ENCODE measurements at regions not wholly inside any gene's neighbourhood (a gene's known extent, or its start where the extent isn't known, plus 50 kb on each side); places are given as distances from the start of the nearest gene placed in this dataset.

GRCh38 chr18:27493182-27493581 is 308.1 kb upstream of the CHST9 start:
- TF ChIP-seq CTCF (IDR thresholded peaks at IDR 0.05) (no peak), POLR2A (IDR thresholded peaks at IDR 0.05) (no peak)
